WERI-Rb-1 (cell line): ENCODE measurements at regions not wholly inside any gene's neighbourhood (a gene's known extent, or its start where the extent isn't known, plus 50 kb on each side); places are given as distances from the start of the nearest gene placed in this dataset.

Experiments used
- DNase-seq: peaks from one replicate; pipeline ENCODE4 v3.0.0-alpha.2; 2020
- H3K27ac ChIP-seq: fragments of 250-450 bp; sonication (Bioruptor Pico); 2 replicates; pipeline ENCODE4 v1.5.1; 2020; ENCODE audit warnings: mild to moderate bottlenecking, moderate library complexity
- H3K27me3 ChIP-seq: fragments of 250-450 bp; sonication (Bioruptor Pico); 2 replicates; pipeline ENCODE4 v1.5.1; 2021; ENCODE audit warnings: mild to moderate bottlenecking, low read depth, moderate library complexity; ENCODE audit not compliant: insufficient read depth, severe bottlenecking
- H3K36me3 ChIP-seq: fragments of 250-450 bp; sonication (Bioruptor Pico); 2 replicates; pipeline ENCODE4 v1.5.1; 2020; ENCODE audit warnings: mild to moderate bottlenecking, moderate library complexity
- H3K4me3 ChIP-seq: 2 replicates; pipeline ENCODE4 v1.5.1; 2011; ENCODE audit warnings: low read depth, mild to moderate bottlenecking, control low read depth, low read length
- H3K9me3 ChIP-seq: fragments of 250-450 bp; sonication (Bioruptor Pico); 2 replicates; pipeline ENCODE4 v1.5.1; 2021; ENCODE audit warnings: mild to moderate bottlenecking, moderate library complexity; ENCODE audit not compliant: severe bottlenecking
- TF ChIP-seq, protein P1 (sequence below): IDR thresholded peaks from 2 replicates; pipeline ENCODE4 v1.5.1; 2011; ENCODE audit warnings: low read depth, mild to moderate bottlenecking, control low read depth, inconsistent platforms, low read length

DNA sequence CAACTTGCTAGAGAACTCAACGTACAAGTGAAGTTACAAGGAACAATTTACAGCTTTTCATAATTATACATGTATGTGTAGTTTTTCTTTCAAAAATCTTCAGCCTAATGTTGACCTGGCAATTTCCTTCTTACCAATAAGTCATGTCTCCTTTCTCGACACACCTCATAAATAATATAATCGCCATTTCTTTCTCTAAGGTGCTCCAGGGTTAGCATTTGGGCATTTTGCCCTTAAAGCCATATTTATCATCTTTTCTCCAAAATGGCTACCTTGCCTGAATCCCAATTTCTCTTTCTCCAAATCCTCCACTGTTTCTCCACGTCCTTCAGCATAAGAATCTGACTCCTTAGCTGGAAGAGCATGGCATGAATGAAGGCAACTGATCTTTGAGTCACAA is 50.3 kb upstream of the RAB27B start:
- H3K27ac ChIP-seq: no peak overlapping the region
- H3K9me3 ChIP-seq: no peaks in the 10 kb centered on the region
- H3K36me3 ChIP-seq: no peaks in the 10 kb centered on the region
- no peak overlapping the region for H3K4me3 ChIP-seq
- peaks cover 77% of the 10 kb centered on the region for H3K27me3 ChIP-seq
- TF ChIP-seq, protein P1, sequence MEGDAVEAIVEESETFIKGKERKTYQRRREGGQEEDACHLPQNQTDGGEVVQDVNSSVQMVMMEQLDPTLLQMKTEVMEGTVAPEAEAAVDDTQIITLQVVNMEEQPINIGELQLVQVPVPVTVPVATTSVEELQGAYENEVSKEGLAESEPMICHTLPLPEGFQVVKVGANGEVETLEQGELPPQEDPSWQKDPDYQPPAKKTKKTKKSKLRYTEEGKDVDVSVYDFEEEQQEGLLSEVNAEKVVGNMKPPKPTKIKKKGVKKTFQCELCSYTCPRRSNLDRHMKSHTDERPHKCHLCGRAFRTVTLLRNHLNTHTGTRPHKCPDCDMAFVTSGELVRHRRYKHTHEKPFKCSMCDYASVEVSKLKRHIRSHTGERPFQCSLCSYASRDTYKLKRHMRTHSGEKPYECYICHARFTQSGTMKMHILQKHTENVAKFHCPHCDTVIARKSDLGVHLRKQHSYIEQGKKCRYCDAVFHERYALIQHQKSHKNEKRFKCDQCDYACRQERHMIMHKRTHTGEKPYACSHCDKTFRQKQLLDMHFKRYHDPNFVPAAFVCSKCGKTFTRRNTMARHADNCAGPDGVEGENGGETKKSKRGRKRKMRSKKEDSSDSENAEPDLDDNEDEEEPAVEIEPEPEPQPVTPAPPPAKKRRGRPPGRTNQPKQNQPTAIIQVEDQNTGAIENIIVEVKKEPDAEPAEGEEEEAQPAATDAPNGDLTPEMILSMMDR: no peak
- no peak for DNase-seq
